ENCODE measurements at regions not wholly inside any gene's neighbourhood (a gene's known extent, or its start where the extent isn't known, plus 50 kb on each side); places are given as distances from the start of the nearest gene placed in this dataset.

DNA sequence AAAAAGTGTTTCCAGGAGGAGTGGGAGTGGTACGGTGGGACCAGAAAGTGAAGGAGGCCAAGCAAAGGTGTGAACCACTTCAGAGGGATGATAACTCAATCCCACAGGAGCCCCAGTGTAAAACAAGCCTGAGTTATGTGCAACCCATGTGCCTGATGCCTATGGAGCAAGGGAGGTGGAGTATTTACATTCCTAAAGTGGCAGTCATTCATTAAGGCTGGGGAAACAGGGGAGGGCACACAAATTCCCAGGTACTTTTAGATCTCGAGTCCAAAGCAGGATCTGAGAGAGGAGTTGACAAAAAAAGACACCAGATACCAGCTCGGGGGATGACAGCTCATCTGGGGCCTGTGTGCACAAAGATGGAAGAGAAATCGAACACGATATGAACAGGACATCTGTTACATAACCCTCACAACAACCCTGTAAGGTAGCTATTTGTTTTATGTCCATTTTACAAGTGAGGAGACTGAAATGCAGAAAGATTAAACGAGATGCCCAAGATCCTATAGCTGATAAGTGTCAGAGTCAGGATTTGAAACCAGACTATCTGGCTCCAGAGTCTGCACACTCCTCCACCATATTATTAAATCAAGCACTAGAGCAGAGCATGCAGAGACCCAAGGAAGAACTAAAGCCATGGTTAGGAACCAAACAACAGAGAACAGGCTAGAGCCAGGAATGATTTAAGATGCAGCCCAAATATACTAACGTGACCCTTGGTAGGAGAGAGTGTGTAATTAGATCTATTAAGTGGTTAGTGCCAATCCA is 91.9 kb upstream of the MAPK10 start:
- TF ChIP-seq POLR2A (IDR thresholded peaks at IDR 0.05; ENCODE audit: low read depth, low read length) (no peak), POLR2AphosphoS5 (IDR thresholded peaks at IDR 0.05; ENCODE audit: low read depth, low read length) (no peak), TAF1 (IDR thresholded peaks at IDR 0.05; ENCODE audit: low read depth, low read length) (no peak)
